ENCODE measurements at regions not wholly inside any gene's neighbourhood (a gene's known extent, or its start where the extent isn't known, plus 50 kb on each side); places are given as distances from the start of the nearest gene placed in this dataset.
A peak's percentile ranks its signal among the peaks of the same experiment; 100 is the strongest.

DNA sequence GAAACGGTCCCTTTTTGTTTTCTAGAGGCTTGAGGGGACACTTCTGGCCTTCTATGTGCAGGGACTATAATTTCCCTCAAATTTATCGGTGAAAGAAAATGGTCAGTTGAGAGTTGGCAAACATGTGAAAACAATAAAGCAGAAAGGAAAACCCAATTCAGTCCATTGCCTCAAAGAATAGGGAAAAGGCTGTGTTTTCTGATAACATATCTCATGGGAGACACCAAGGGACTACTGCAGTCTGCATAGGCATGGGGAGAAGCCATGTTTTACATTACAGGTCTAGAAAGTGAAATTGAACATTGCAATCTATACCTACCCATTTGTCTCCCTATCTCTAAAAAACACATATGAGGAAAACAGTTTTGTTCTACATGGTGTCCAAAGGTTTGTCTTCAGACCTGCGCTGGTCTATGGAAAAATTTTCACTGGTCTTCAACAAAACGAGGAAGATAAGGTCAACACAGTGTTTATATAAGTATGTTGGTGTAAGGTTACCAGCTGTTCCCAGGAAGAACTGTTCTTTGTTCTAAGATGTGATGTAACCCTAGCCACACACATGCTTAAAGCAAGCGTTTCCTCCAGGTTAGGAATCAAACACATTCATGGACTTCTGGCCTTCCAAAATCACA lies 179.7 kb downstream of the MREG start:
- Histone ChIP-seq H3K27me3 (ENCODE audit: insufficient read depth, poor library complexity, severe bottlenecking) (no peaks in the 10 kb centered on the region), H3K36me3 (ENCODE audit: low read depth) (no peaks in the 10 kb centered on the region), H3K9me3 (ENCODE audit: severe bottlenecking) (no peaks in the 10 kb centered on the region), H3K27ac (ENCODE audit: poor library complexity, severe bottlenecking) (no peak overlapping the region), H3K4me3 (ENCODE audit: severe bottlenecking) (no peak overlapping the region), H3K4me1 (ENCODE audit: insufficient read depth, poor library complexity, severe bottlenecking) (peaks cover 22% of the 10 kb centered on the region)
- peak; percentile 91 for ATAC-seq (ENCODE audit: low read depth)
- TF ChIP-seq, protein P1, sequence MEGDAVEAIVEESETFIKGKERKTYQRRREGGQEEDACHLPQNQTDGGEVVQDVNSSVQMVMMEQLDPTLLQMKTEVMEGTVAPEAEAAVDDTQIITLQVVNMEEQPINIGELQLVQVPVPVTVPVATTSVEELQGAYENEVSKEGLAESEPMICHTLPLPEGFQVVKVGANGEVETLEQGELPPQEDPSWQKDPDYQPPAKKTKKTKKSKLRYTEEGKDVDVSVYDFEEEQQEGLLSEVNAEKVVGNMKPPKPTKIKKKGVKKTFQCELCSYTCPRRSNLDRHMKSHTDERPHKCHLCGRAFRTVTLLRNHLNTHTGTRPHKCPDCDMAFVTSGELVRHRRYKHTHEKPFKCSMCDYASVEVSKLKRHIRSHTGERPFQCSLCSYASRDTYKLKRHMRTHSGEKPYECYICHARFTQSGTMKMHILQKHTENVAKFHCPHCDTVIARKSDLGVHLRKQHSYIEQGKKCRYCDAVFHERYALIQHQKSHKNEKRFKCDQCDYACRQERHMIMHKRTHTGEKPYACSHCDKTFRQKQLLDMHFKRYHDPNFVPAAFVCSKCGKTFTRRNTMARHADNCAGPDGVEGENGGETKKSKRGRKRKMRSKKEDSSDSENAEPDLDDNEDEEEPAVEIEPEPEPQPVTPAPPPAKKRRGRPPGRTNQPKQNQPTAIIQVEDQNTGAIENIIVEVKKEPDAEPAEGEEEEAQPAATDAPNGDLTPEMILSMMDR (IDR thresholded peaks at IDR 0.05; ENCODE audit: poor library complexity, severe bottlenecking) = no peak
- no peak for DNase-seq (ENCODE audit: low spot score)

DNA sequence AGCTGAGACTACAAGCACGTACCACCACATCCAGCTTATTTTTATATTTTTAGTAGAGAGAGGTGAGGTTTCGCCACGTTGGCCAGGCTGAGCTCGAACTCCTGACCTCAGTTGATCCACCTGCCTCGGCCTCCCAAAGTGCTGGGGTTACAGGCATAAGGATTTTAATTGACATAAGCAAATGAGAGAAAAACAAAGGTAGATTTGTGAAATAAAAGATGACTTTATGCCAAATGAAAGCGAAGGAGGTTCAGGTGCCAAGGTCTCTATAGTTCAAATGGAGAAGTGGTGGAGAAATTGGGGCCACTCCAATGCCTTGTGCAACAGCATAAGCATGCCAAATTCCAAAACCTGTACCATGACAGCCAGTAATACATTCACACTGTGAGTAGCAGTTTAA lies 180.6 kb downstream of the MREG start:
- no peaks in the 10 kb centered on the region for H3K27me3 ChIP-seq (ENCODE audit: insufficient read depth, poor library complexity, severe bottlenecking)
- H3K9me3 ChIP-seq (ENCODE audit: severe bottlenecking) = no peaks in the 10 kb centered on the region
- peaks cover 22% of the 10 kb centered on the region for H3K4me1 ChIP-seq (ENCODE audit: insufficient read depth, poor library complexity, severe bottlenecking)
- H3K27ac ChIP-seq (ENCODE audit: poor library complexity, severe bottlenecking) = no peak overlapping the region
- DNase-seq (ENCODE audit: low spot score) (no peak), ATAC-seq (ENCODE audit: low read depth) (no peak)
- TF ChIP-seq, protein P1 (IDR thresholded peaks at IDR 0.05; ENCODE audit: poor library complexity, severe bottlenecking) = no peak
- H3K4me3 ChIP-seq (ENCODE audit: severe bottlenecking) = no peak overlapping the region
- no peaks in the 10 kb centered on the region for H3K36me3 ChIP-seq (ENCODE audit: low read depth)

DNA sequence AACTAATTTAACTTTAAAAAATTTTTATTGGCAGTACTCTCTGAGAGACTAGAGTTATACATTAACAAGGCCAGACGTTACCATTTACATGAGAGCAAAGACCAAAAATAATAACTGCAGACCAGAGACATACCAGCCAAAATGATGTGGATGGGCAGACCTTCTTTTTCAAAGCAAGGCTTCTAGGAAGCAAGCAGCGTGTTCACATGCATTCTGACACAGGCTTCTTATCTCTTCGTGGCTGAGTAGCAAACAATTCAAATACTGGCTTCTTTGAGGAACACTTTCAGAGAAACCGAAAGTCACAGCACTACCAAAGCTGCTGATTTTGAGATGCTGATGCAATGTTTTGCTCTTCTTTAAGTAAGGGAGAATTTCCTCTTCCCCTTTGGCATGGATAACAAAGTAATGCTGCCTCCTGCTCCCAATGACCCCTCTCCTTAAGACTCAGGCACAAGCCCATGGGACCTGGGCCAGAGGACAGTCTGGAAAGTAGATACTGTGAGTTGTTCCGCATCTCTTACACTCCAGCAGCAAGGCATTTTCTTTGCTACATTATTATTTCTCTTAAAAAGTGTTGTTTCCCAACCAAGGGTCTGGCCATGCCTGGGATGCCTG lies 181.9 kb downstream of the MREG start:
- Histone ChIP-seq H3K9me3 (ENCODE audit: severe bottlenecking) (no peaks in the 10 kb centered on the region), H3K27me3 (ENCODE audit: insufficient read depth, poor library complexity, severe bottlenecking) (no peaks in the 10 kb centered on the region), H3K4me3 (ENCODE audit: severe bottlenecking) (no peak overlapping the region), H3K36me3 (ENCODE audit: low read depth) (no peaks in the 10 kb centered on the region), H3K27ac (ENCODE audit: poor library complexity, severe bottlenecking) (no peak overlapping the region), H3K4me1 (ENCODE audit: insufficient read depth, poor library complexity, severe bottlenecking) (peaks cover 26% of the 10 kb centered on the region)
- ATAC-seq (ENCODE audit: low read depth) (no peak), DNase-seq (ENCODE audit: low spot score) (no peak)
- TF ChIP-seq, protein P1 (IDR thresholded peaks at IDR 0.05; ENCODE audit: poor library complexity, severe bottlenecking) = no peak

DNA sequence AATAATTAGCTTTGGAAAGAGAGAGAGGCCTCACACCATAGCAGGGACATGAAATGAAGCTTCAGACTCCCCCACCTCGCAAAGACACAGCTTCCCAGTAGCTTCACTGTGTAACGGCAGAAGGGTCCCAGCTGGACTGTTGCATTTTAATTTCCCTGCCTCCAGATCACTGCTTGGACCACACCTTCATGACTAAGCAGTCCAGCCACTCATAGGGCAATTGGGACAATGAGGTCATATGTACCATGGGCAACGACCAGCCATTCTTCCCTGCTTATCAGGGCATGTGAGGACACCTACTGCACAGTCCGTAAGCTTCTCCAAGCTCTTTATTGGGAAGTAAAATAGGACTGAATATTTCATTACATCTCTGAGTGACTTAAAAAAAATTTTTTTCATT lies 183.0 kb downstream of the MREG start:
- H3K9me3 ChIP-seq (ENCODE audit: severe bottlenecking) = no peaks in the 10 kb centered on the region
- peak; percentile 81 for ATAC-seq (ENCODE audit: low read depth)
- no peak overlapping the region for H3K4me3 ChIP-seq (ENCODE audit: severe bottlenecking)
- no peaks in the 10 kb centered on the region for H3K36me3 ChIP-seq (ENCODE audit: low read depth)
- DNase-seq (ENCODE audit: low spot score) = no peak
- peaks cover 26% of the 10 kb centered on the region for H3K4me1 ChIP-seq (ENCODE audit: insufficient read depth, poor library complexity, severe bottlenecking)
- peak overlapping the region; percentile 12 for H3K27ac ChIP-seq (ENCODE audit: poor library complexity, severe bottlenecking)
- TF ChIP-seq, protein P1 (IDR thresholded peaks at IDR 0.05; ENCODE audit: poor library complexity, severe bottlenecking) = peak; percentile 42
- H3K27me3 ChIP-seq (ENCODE audit: insufficient read depth, poor library complexity, severe bottlenecking) = no peaks in the 10 kb centered on the region

DNA sequence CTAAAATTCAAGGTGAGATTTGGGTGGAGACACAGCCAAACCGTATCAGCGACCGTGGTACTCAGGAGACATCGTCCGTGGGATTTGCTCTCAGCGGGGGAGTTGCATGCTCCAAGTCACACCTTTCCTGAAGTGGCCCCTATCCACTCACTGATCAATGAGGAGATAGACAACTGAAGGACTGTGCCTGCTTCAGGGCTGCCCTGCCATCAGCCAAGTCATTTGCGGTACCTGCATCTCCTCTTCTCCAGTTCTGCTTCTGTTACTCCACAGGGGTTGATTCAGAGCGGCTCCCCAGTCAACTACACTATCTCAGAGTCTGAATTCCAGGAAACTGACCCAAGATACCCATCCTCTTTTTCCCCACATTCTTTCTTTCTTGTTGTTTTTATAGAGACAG lies 184.1 kb downstream of the MREG start:
- DNase-seq (ENCODE audit: low spot score) (no peak), ATAC-seq (ENCODE audit: low read depth) (no peak)
- H3K36me3 ChIP-seq (ENCODE audit: low read depth) = no peaks in the 10 kb centered on the region
- TF ChIP-seq, protein P1 (IDR thresholded peaks at IDR 0.05; ENCODE audit: poor library complexity, severe bottlenecking) = no peak
- H3K9me3 ChIP-seq (ENCODE audit: severe bottlenecking) = no peaks in the 10 kb centered on the region
- no peak overlapping the region for H3K27ac ChIP-seq (ENCODE audit: poor library complexity, severe bottlenecking)
- no peak overlapping the region for H3K4me3 ChIP-seq (ENCODE audit: severe bottlenecking)
- H3K27me3 ChIP-seq (ENCODE audit: insufficient read depth, poor library complexity, severe bottlenecking) = no peaks in the 10 kb centered on the region
- peaks cover 25% of the 10 kb centered on the region for H3K4me1 ChIP-seq (ENCODE audit: insufficient read depth, poor library complexity, severe bottlenecking)

Measured in RWPE2 (cell line).